ENCODE measurements at regions not wholly inside any gene's neighbourhood (a gene's known extent, or its start where the extent isn't known, plus 50 kb on each side); places are given as distances from the start of the nearest gene placed in this dataset.

- no peak for TF ChIP-seq CTCF (IDR thresholded peaks at IDR 0.05)
- Mint-ChIP-seq H3K4me1 (ENCODE audit: low read depth) (peaks cover 30% of the 10 kb centered on the region), H3K4me3 (no peak overlapping the region), H3K27me3 (ENCODE audit: insufficient read depth) (peaks cover 13% of the 10 kb centered on the region), H3K9me3 (no peaks in the 10 kb centered on the region), H3K27ac (no peak overlapping the region), H3K36me3 (ENCODE audit: low read depth) (no peaks in the 10 kb centered on the region)
- no peak for DNase-seq
Measured at GRCh38 chr11:111439901-111440300, 60.8 kb upstream of the POU2AF1 start.

- DNase-seq = no peak
- Mint-ChIP-seq H3K36me3 (ENCODE audit: low read depth) (no peaks in the 10 kb centered on the region), H3K9me3 (no peaks in the 10 kb centered on the region), H3K27me3 (ENCODE audit: insufficient read depth) (peaks cover 12% of the 10 kb centered on the region), H3K27ac (no peak overlapping the region), H3K4me3 (no peak overlapping the region), H3K4me1 (ENCODE audit: low read depth) (peaks cover 30% of the 10 kb centered on the region)
- TF ChIP-seq CTCF (IDR thresholded peaks at IDR 0.05) = no peak
Measured at GRCh38 chr11:111438846-111439520, 59.9 kb upstream of the POU2AF1 start.

GRCh38 chr11:111438168-111438567 lies 59.1 kb upstream of the POU2AF1 start:
- Mint-ChIP-seq H3K9me3 (no peaks in the 10 kb centered on the region), H3K36me3 (ENCODE audit: low read depth) (no peaks in the 10 kb centered on the region), H3K4me3 (no peak overlapping the region), H3K27ac (no peak overlapping the region), H3K27me3 (ENCODE audit: insufficient read depth) (peaks cover 13% of the 10 kb centered on the region), H3K4me1 (ENCODE audit: low read depth) (peaks cover 30% of the 10 kb centered on the region)
- DNase-seq = no peak
- TF ChIP-seq CTCF (IDR thresholded peaks at IDR 0.05) = no peak

GRCh38 chr11:111435046-111435698 lies 56.1 kb upstream of the POU2AF1 start:
- Mint-ChIP-seq H3K27ac (no peak overlapping the region), H3K4me3 (no peak overlapping the region), H3K4me1 (ENCODE audit: low read depth) (peaks cover 8% of the 10 kb centered on the region; the same call in 1 of the 2 replicates), H3K36me3 (ENCODE audit: low read depth) (no peaks in the 10 kb centered on the region), H3K27me3 (ENCODE audit: insufficient read depth) (peaks cover 30% of the 10 kb centered on the region), H3K9me3 (no peaks in the 10 kb centered on the region)
- no peak for TF ChIP-seq CTCF (IDR thresholded peaks at IDR 0.05)
- no peak for DNase-seq

GRCh38 chr11:111429066-111429506 lies 50.0 kb upstream of the POU2AF1 start:
- Mint-ChIP-seq H3K9me3 (no peaks in the 10 kb centered on the region), H3K4me3 (no peak overlapping the region), H3K27me3 (ENCODE audit: insufficient read depth) (peaks cover 48% of the 10 kb centered on the region), H3K4me1 (ENCODE audit: low read depth) (no peaks in the 10 kb centered on the region), H3K36me3 (ENCODE audit: low read depth) (no peaks in the 10 kb centered on the region), H3K27ac (no peak overlapping the region)
- peak; percentile 91 for TF ChIP-seq CTCF (IDR thresholded peaks at IDR 0.05)
- DNase-seq = peak; percentile 63

Measured in HFFc6 (cell line).